ENCODE measurements at regions not wholly inside any gene's neighbourhood (a gene's known extent, or its start where the extent isn't known, plus 50 kb on each side); places are given as distances from the start of the nearest gene placed in this dataset.
A peak's percentile ranks its signal among the peaks of the same experiment; 100 is the strongest.
"Not testable (repeated sequence)": the region's sequence is repeated elsewhere in the genome, so short reads cannot be mapped to it uniquely, and the experiment has no call there.

GRCh38 chr1:105442901-105443300, 1613.6 kb upstream of the PRMT6 start:
- DNase-seq: no peak

GRCh38 chr1:105459759-105460158, 1596.7 kb upstream of the PRMT6 start:
- DNase-seq: no peak

- DNase-seq: no peak
Measured at GRCh38 chr1:105462308-105462707, 1594.2 kb upstream of the PRMT6 start.

GRCh38 chr1:105467549-105467948, 1588.9 kb upstream of the PRMT6 start:
- no peak for DNase-seq

- DNase-seq: not testable (repeated sequence)
Measured at GRCh38 chr1:105470541-105470940, 1585.9 kb upstream of the PRMT6 start.

- DNase-seq: no peak
Measured at GRCh38 chr1:105483436-105483835, 1573.0 kb upstream of the PRMT6 start.

- DNase-seq: no peak
Measured at GRCh38 chr1:105485207-105485606, 1571.3 kb upstream of the PRMT6 start.

- no peak for DNase-seq
Measured at GRCh38 chr1:105492921-105493320, 1563.6 kb upstream of the PRMT6 start.

- DNase-seq: no peak
Measured at GRCh38 chr1:105516068-105516467, 1540.4 kb upstream of the PRMT6 start.

- no peak for DNase-seq
Measured at GRCh38 chr1:105533996-105534395, 1522.5 kb upstream of the PRMT6 start.

GRCh38 chr1:105544475-105544874, 1512.0 kb upstream of the PRMT6 start:
- DNase-seq: peak in 1 of 2 experiments; percentile 12

- DNase-seq: no peak
Measured at GRCh38 chr1:105556266-105556665, 1500.2 kb upstream of the PRMT6 start.

GRCh38 chr1:105558023-105558422, 1498.5 kb upstream of the PRMT6 start:
- no peak for DNase-seq

GRCh38 chr1:105565006-105565405, 1491.5 kb upstream of the PRMT6 start:
- DNase-seq: no peak

GRCh38 chr1:105585791-105586190, 1470.7 kb upstream of the PRMT6 start:
- DNase-seq: no peak

GRCh38 chr1:105591681-105592080, 1464.8 kb upstream of the PRMT6 start:
- DNase-seq: no peak

- peak in 1 of 2 experiments; percentile 2 for DNase-seq
Measured at GRCh38 chr1:105608713-105609112, 1447.8 kb upstream of the PRMT6 start.

- DNase-seq: no peak
Measured at GRCh38 chr1:105626276-105626987, 1430.0 kb upstream of the PRMT6 start.

GRCh38 chr1:105631153-105631744, 1425.2 kb upstream of the PRMT6 start:
- DNase-seq: not testable (repeated sequence)

GRCh38 chr1:105632342-105633196, 1423.9 kb upstream of the PRMT6 start:
- DNase-seq: no peak

GRCh38 chr1:105636052-105636451, 1420.4 kb upstream of the PRMT6 start:
- no peak for DNase-seq

GRCh38 chr1:105641407-105641806, 1415.1 kb upstream of the PRMT6 start:
- no peak for DNase-seq

- no peak for DNase-seq
Measured at GRCh38 chr1:105652109-105652508, 1404.4 kb upstream of the PRMT6 start.

- DNase-seq: no peak
Measured at GRCh38 chr1:105655032-105655431, 1401.4 kb upstream of the PRMT6 start.

All from SW 1271 (cell line).